ENCODE measurements at regions not wholly inside any gene's neighbourhood (a gene's known extent, or its start where the extent isn't known, plus 50 kb on each side); places are given as distances from the start of the nearest gene placed in this dataset.
"Not testable (repeated sequence)": the region's sequence is repeated elsewhere in the genome, so short reads cannot be mapped to it uniquely, and the experiment has no call there.

GRCh38 chr14:105918496-105919262 lies 392.3 kb downstream of the TMEM121 start:
- DNase-seq (ENCODE audit: low spot score), result no peak

- DNase-seq (ENCODE audit: low spot score), result no peak
Measured at GRCh38 chr14:105919458-105920150, 393.2 kb downstream of the TMEM121 start.

GRCh38 chr14:105920151-105920700 lies 393.8 kb downstream of the TMEM121 start:
- DNase-seq (ENCODE audit: low spot score), result not testable (repeated sequence)

- DNase-seq (ENCODE audit: low spot score), result not testable (repeated sequence)
Measured at GRCh38 chr14:105920803-105921755, 394.7 kb downstream of the TMEM121 start.

- DNase-seq (ENCODE audit: low spot score), result not testable (repeated sequence)
Measured at GRCh38 chr14:105921781-105922180, 395.4 kb downstream of the TMEM121 start.

GRCh38 chr14:105923520-105924191 lies 397.3 kb downstream of the TMEM121 start:
- DNase-seq (ENCODE audit: low spot score), result not testable (repeated sequence)

GRCh38 chr14:105924951-105925591 lies 398.7 kb downstream of the TMEM121 start:
- no peak for DNase-seq (ENCODE audit: low spot score)

- DNase-seq (ENCODE audit: low spot score), result no peak
Measured at GRCh38 chr14:105925615-105926372, 399.4 kb downstream of the TMEM121 start.

GRCh38 chr14:105926373-105927095 lies 400.2 kb downstream of the TMEM121 start:
- no peak for DNase-seq (ENCODE audit: low spot score)

GRCh38 chr14:105927096-105928060 lies 401.0 kb downstream of the TMEM121 start:
- no peak for DNase-seq (ENCODE audit: low spot score)

- not testable (repeated sequence) for DNase-seq (ENCODE audit: low spot score)
Measured at GRCh38 chr14:105928171-105929111, 402.1 kb downstream of the TMEM121 start.

- DNase-seq (ENCODE audit: low spot score), result no peak
Measured at GRCh38 chr14:105929327-105930081, 403.1 kb downstream of the TMEM121 start.

GRCh38 chr14:105930572-105930971 lies 404.2 kb downstream of the TMEM121 start:
- no peak for DNase-seq (ENCODE audit: low spot score)

GRCh38 chr14:105931808-105932483 lies 405.6 kb downstream of the TMEM121 start:
- no peak for DNase-seq (ENCODE audit: low spot score)

- no peak for DNase-seq (ENCODE audit: low spot score)
Measured at GRCh38 chr14:105933238-105933637, 406.9 kb downstream of the TMEM121 start.

- DNase-seq (ENCODE audit: low spot score), result no peak
Measured at GRCh38 chr14:105935384-105935783, 409.0 kb downstream of the TMEM121 start.
